Calu3 (cell line): ENCODE measurements at regions not wholly inside any gene's neighbourhood (a gene's known extent, or its start where the extent isn't known, plus 50 kb on each side); places are given as distances from the start of the nearest gene placed in this dataset.

Experiments
- BruUV-seq: library from RNA; stranded (reverse); fragments of 400-500 nt; replicated peaks from 2 replicates; lab custom pipeline; 2021; lab: Mats Ljungman, UMichigan
- CTCF ChIA-PET: fragments of 300-600 bp; sonication (Branson Sonifier 250); formaldehyde crosslinking; loops from one replicate; lab custom pipeline; 2022; ENCODE audit warnings: antibody characterized with exemption; lab: Charles Lee
- DNase-seq: peaks from one replicate; pipeline ENCODE4 v3.0.0; 2022
- H3K27ac Mint-ChIP-seq: one replicate; pipeline ENCODE4 v1.8.0; 2022; ENCODE audit warnings: mixed read lengths; ENCODE audit not compliant: unreplicated experiment
- H3K27me3 Mint-ChIP-seq: one replicate; pipeline ENCODE4 v1.8.0; 2022; ENCODE audit warnings: mixed read lengths; ENCODE audit not compliant: unreplicated experiment
- H3K36me3 Mint-ChIP-seq: one replicate; pipeline ENCODE4 v1.8.0; 2022; ENCODE audit warnings: mild to moderate bottlenecking, moderate library complexity, mixed read lengths; ENCODE audit not compliant: insufficient read depth, unreplicated experiment
- H3K4me1 Mint-ChIP-seq: one replicate; pipeline ENCODE4 v1.8.0; 2022; ENCODE audit warnings: mild to moderate bottlenecking, low read depth, mixed read lengths; ENCODE audit not compliant: unreplicated experiment
- H3K4me3 Mint-ChIP-seq: one replicate; pipeline ENCODE4 v1.8.0; 2022; ENCODE audit warnings: mild to moderate bottlenecking, low read depth, moderate library complexity, mixed read lengths; ENCODE audit not compliant: unreplicated experiment
- H3K9me3 Mint-ChIP-seq: one replicate; pipeline ENCODE4 v1.8.0; 2022; ENCODE audit warnings: low read depth, mixed read lengths; ENCODE audit not compliant: unreplicated experiment
- intact Hi-C: fragments of 100-400 bp; cut with micrococcal nuclease; formaldehyde crosslinking; loops from one replicate; pipeline ENCODE4 v1.10.0; 2022; ENCODE audit not compliant: unreplicated experiment
- TF ChIP-seq, protein P1 (sequence below): fragments of 200-600 bp; IDR thresholded peaks from one replicate; pipeline ENCODE4 v1.8.0; 2022; ENCODE audit warnings: antibody characterized with exemption; ENCODE audit not compliant: unreplicated experiment

DNA sequence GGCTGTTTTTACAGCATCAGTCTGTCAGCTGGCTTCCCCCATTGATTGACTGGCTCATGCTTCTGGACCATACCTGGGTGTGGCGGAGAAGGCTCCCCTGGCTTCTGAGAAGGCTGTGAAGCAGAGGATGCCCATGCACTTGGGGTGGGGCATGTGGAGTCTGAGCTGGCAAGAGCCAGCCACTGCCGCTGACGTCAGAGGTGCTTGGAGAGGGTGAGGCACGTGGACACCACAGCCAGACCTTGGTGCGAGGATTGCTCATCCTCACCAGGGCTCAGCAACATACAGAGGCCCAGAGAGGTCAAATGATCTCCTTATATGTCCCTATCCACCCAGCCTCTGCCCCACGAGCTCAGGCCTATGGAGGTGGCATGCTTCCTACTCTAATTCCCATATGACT is 211.2 kb upstream of the PMEPA1 start:
- intact Hi-C loops, result no loop called here
- H3K27ac Mint-ChIP-seq, result no peak overlapping the region
- peaks cover 6% of the 10 kb centered on the region for H3K9me3 Mint-ChIP-seq
- CTCF ChIA-PET, result no interaction called here
- no TSS peak for BruUV-seq
- peaks cover 32% of the 10 kb centered on the region for H3K4me1 Mint-ChIP-seq
- H3K4me3 Mint-ChIP-seq, result no peak overlapping the region
- H3K27me3 Mint-ChIP-seq, result no peaks in the 10 kb centered on the region
- TF ChIP-seq, protein P1, sequence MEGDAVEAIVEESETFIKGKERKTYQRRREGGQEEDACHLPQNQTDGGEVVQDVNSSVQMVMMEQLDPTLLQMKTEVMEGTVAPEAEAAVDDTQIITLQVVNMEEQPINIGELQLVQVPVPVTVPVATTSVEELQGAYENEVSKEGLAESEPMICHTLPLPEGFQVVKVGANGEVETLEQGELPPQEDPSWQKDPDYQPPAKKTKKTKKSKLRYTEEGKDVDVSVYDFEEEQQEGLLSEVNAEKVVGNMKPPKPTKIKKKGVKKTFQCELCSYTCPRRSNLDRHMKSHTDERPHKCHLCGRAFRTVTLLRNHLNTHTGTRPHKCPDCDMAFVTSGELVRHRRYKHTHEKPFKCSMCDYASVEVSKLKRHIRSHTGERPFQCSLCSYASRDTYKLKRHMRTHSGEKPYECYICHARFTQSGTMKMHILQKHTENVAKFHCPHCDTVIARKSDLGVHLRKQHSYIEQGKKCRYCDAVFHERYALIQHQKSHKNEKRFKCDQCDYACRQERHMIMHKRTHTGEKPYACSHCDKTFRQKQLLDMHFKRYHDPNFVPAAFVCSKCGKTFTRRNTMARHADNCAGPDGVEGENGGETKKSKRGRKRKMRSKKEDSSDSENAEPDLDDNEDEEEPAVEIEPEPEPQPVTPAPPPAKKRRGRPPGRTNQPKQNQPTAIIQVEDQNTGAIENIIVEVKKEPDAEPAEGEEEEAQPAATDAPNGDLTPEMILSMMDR, result no peak
- H3K36me3 Mint-ChIP-seq, result no peaks in the 10 kb centered on the region
- DNase-seq, result no peak

DNA sequence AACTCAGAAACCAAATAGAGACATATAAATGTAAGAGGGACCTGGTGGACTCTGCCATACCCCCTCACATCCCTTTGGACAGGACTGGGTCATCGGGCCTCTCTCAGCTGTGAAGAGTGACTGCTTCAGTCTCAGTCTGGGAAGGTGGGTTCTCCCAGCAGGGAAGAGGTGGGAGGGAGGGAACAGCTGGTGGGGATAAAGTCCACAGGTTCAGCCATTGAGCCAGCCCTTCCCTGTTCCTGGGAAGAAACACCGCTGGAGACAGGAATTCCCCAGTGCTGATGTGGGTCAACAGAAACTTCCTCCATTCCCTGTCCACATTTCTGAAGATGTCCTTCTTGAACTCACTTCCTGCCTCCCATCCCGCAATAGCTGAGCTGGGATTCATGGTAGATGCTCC is 209.2 kb upstream of the PMEPA1 start:
- Mint-ChIP-seq H3K27ac (no peak overlapping the region), H3K4me3 (no peak overlapping the region), H3K36me3 (no peaks in the 10 kb centered on the region), H3K4me1 (peaks cover 26% of the 10 kb centered on the region), H3K9me3 (no peaks in the 10 kb centered on the region), H3K27me3 (no peaks in the 10 kb centered on the region)
- DNase-seq, result no peak
- no TSS peak for BruUV-seq
- TF ChIP-seq, protein P1, result no peak
- intact Hi-C loops, result no loop called here
- CTCF ChIA-PET, result no interaction called here

DNA sequence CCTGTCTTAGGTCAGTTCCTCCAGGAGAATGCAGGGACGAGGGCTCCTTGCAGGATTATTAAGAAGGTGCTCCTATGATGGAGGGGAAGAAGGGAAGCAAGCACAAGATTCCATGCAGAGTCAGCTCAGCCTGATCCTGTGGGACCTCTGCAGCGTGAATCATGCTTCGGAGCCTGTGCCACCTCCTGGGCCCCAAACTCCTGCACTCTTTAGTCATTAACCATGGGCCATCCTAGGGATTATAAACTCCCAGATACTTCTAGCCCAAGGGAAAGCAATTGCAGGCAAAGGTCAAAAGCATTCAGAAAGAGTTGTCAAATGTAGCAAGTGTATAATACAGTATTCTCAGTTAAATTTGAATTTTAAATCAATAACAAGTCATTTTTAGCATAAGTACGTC is 208.7 kb upstream of the PMEPA1 start:
- no TSS peak for BruUV-seq
- intact Hi-C loops, result no loop called here
- CTCF ChIA-PET, result interaction anchor here (0.7 kb wide), 1 partner anchor 9 kb away, joined by 3 read pairs; no protein-coding TSS in a partner anchor

DNA sequence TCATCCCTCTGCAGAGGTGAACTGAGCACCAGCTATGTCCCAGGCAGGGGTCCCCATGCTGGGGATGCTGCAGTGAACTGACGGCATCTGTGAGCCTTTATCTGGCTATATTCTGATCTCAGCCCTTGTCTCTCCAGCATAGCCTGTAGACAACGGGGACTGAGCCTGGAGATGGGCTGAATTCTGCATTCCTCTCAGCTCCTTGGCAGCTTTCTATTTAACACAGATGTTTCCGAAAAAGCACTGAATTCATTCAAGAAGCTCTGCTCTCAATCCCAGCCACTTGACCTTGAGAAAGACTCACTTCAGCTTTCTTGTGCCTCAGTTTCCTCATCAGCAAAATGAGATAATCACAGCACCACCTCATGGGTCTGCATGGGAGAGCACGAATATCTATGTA is 204.4 kb upstream of the PMEPA1 start:
- no peak for DNase-seq
- H3K27ac Mint-ChIP-seq, result no peak overlapping the region
- peaks cover 5% of the 10 kb centered on the region for H3K36me3 Mint-ChIP-seq
- BruUV-seq, result no TSS peak
- TF ChIP-seq, protein P1, result no peak
- H3K27me3 Mint-ChIP-seq, result no peaks in the 10 kb centered on the region
- peaks cover 18% of the 10 kb centered on the region for H3K4me1 Mint-ChIP-seq
- CTCF ChIA-PET, result no interaction called here
- no peak overlapping the region for H3K4me3 Mint-ChIP-seq
- intact Hi-C loops, result no loop called here
- no peaks in the 10 kb centered on the region for H3K9me3 Mint-ChIP-seq

More for the DNA sequence above, 208.7 kb upstream of the PMEPA1 start:
- no peak for DNase-seq
- Mint-ChIP-seq H3K36me3 (no peaks in the 10 kb centered on the region), H3K27me3 (no peaks in the 10 kb centered on the region), H3K27ac (no peak overlapping the region), H3K4me3 (no peak overlapping the region), H3K4me1 (peaks cover 24% of the 10 kb centered on the region), H3K9me3 (no peaks in the 10 kb centered on the region)
- TF ChIP-seq, protein P1, result no peak
